SK-N-SH (cell line): ENCODE measurements at regions not wholly inside any gene's neighbourhood (a gene's known extent, or its start where the extent isn't known, plus 50 kb on each side); places are given as distances from the start of the nearest gene placed in this dataset.

Experiments
- CTCF ChIA-PET: fragments of 300-600, 350-600 bp; formaldehyde crosslinking; extraction: SDS; loops from one replicate; lab custom pipeline; 2021; lab: Yijun Ruan, JAX
- POLR2A ChIA-PET: fragments of 350-600 bp; sonication (Branson Sonifier 250); formaldehyde crosslinking; extraction: SDS; loops from one replicate; lab custom pipeline; 2020; ENCODE audit warnings: antibody characterized with exemption, inconsistent platforms; lab: Yijun Ruan, JAX
- DNase-seq: peaks from one replicate; pipeline ENCODE4 v3.0.0; 2012
- H2AFZ ChIP-seq: fragments of 200-600 bp; sonication (generic); 2 replicates; pipeline ENCODE4 v1.8.1; 2016; ENCODE audit warnings: antibody characterized with exemption, mild to moderate bottlenecking, low read depth
- H3F3A ChIP-seq: fragments of 200-600 bp; sonication (generic); replicated peaks from 2 replicates; pipeline ENCODE3; 2016; ENCODE audit warnings: antibody characterized with exemption, mild to moderate bottlenecking; ENCODE audit not compliant: insufficient read depth
- H3K27ac ChIP-seq, 2 experiments: fragments of 200-500 bp in 1 of 2; fragments of 200-600 bp in 1 of 2; sonication (Bioruptor generic) in 1 of 2; sonication (generic), shearing (Covaris generic) in 1 of 2; 2 replicates each; pipeline versions ENCODE4 v1.5.1 to v1.6.1; 2014 to 2016; ENCODE audit warnings: low read depth in 2 of 2, inconsistent platforms in 1 of 2, low read length in 1 of 2, mild to moderate bottlenecking in 1 of 2, mixed read lengths in 1 of 2
- H3K27me3 ChIP-seq: fragments of 200-600 bp; sonication (generic), shearing (Covaris generic); 2 replicates; pipeline ENCODE4 v1.6.1; 2016; ENCODE audit warnings: mixed run types; ENCODE audit not compliant: insufficient read depth
- H3K36me3 ChIP-seq, 2 experiments: fragments of 200-500 bp in 1 of 2; fragments of 200-600 bp in 1 of 2; sonication (Bioruptor generic) in 1 of 2; sonication (generic) in 1 of 2; replicated peaks in 1 of 2; 2 replicates each; pipeline versions ENCODE3 to v1.5.1; 2014 to 2016; ENCODE audit warnings: low read length in 1 of 2, mild to moderate bottlenecking in 1 of 2; ENCODE audit not compliant: insufficient read depth in 2 of 2, control insufficient read depth in 1 of 2
- H3K4me1 ChIP-seq, 2 experiments: fragments of 200-500 bp in 1 of 2; fragments of 200-600 bp in 1 of 2; sonication (Bioruptor generic) in 1 of 2; sonication (generic), shearing (Covaris generic) in 1 of 2; 2 replicates each; pipeline versions ENCODE4 v1.5.1 to v1.6.1; 2014 to 2016; ENCODE audit warnings: low read depth in 1 of 2, low read length in 1 of 2, mixed run types in 1 of 2; ENCODE audit not compliant: insufficient read depth in 2 of 2, control insufficient read depth in 1 of 2
- H3K4me2 ChIP-seq: fragments of 200-600 bp; sonication (generic), shearing (Covaris generic); 2 replicates; pipeline ENCODE4 v1.6.1; 2017; ENCODE audit warnings: mixed run types
- H3K4me3 ChIP-seq, 2 experiments: fragments of 200-500 bp in 1 of 2; fragments of 200-600 bp in 1 of 2; sonication (Bioruptor generic) in 1 of 2; sonication (generic), shearing (Covaris generic) in 1 of 2; 2 replicates each; pipeline versions ENCODE4 v1.5.1 to v1.8.1; 2014 to 2016; ENCODE audit warnings: low read depth in 2 of 2, inconsistent platforms in 1 of 2, low read length in 1 of 2, mild to moderate bottlenecking in 1 of 2, mixed read lengths in 1 of 2, moderate library complexity in 1 of 2
- H3K79me2 ChIP-seq: fragments of 200-600 bp; sonication (generic); 2 replicates; pipeline ENCODE4 v1.8.1; 2017; ENCODE audit warnings: mild to moderate bottlenecking; ENCODE audit not compliant: insufficient read depth
- H3K9ac ChIP-seq: fragments of 200-600 bp; sonication (generic); 2 replicates; pipeline ENCODE4 v1.6.1; 2017; ENCODE audit warnings: mixed run types
- H3K9me2 ChIP-seq: fragments of 200-600 bp; sonication (generic); 2 replicates; pipeline ENCODE4 v1.6.1; 2017; ENCODE audit warnings: mixed run types
- H3K9me3 ChIP-seq: fragments of 200-600 bp; sonication (generic); 2 replicates; pipeline ENCODE4 v1.6.1; 2017; ENCODE audit warnings: mixed run types, mild to moderate bottlenecking, moderate library complexity
- H4K20me1 ChIP-seq: fragments of 200-600 bp; sonication (generic); 2 replicates; pipeline ENCODE4 v1.6.1; 2017; ENCODE audit warnings: mild to moderate bottlenecking, mixed run types; ENCODE audit not compliant: insufficient read depth
- CHD2 ChIP-seq: fragments of 150-350 bp; IDR thresholded peaks from 2 replicates; pipeline ENCODE4 v1.6.1; 2018; ENCODE audit warnings: low read length; ENCODE audit not compliant: partially characterized antibody
- EP300 ChIP-seq, 2 experiments: IDR thresholded peaks; 2 replicates each; pipeline versions ENCODE4 v1.4.0 to v1.6.1; 2012; ENCODE audit warnings: borderline replicate concordance in 1 of 2, low read depth in 1 of 2, low read length in 1 of 2
- EZH2phosphoT487 ChIP-seq: fragments of 200-600 bp; sonication (generic); IDR thresholded peaks from 2 replicates; pipeline ENCODE4 v1.6.1; 2017; ENCODE audit warnings: low read depth, mixed run types, mild to moderate bottlenecking, antibody characterized with exemption, moderate library complexity, borderline replicate concordance
- FOXJ3 ChIP-seq: sonication (generic); formaldehyde crosslinking; IDR thresholded peaks from 2 replicates; pipeline ENCODE4 v1.5.1; 2020; ENCODE audit warnings: mild to moderate bottlenecking, missing genetic modification reagents
- JUND ChIP-seq: IDR thresholded peaks from 2 replicates; pipeline ENCODE4 v1.4.0; 2012
- MXI1 ChIP-seq: IDR thresholded peaks from 2 replicates; pipeline ENCODE4 v1.6.1; 2012; ENCODE audit warnings: mild to moderate bottlenecking, low read depth, low read length, improper control_type of control experiment
- NFIC ChIP-seq: IDR thresholded peaks from 2 replicates; pipeline ENCODE4 v1.4.0; 2012; ENCODE audit warnings: borderline replicate concordance
- NRF1 ChIP-seq: IDR thresholded peaks from 2 replicates; pipeline ENCODE4 v1.6.1; 2012; ENCODE audit warnings: low read depth, mild to moderate bottlenecking, low read length
- POLR2AphosphoS5 ChIP-seq: IDR thresholded peaks from 2 replicates; pipeline ENCODE4 v1.6.1; 2012; ENCODE audit warnings: low read depth, low read length
- RAD21 ChIP-seq: IDR thresholded peaks from 2 replicates; pipeline ENCODE4 v1.6.1; 2012; ENCODE audit warnings: mild to moderate bottlenecking, low read length
- RXRA ChIP-seq: IDR thresholded peaks from 2 replicates; pipeline ENCODE4 v1.4.0; 2012; ENCODE audit warnings: low read depth, mild to moderate bottlenecking, borderline replicate concordance
- SIN3A ChIP-seq: IDR thresholded peaks from 2 replicates; pipeline ENCODE4 v1.6.1; 2012; ENCODE audit warnings: low read depth, mild to moderate bottlenecking, low read length, moderate library complexity, borderline replicate concordance
- TCF12 ChIP-seq: IDR thresholded peaks from 2 replicates; pipeline ENCODE4 v1.4.0; 2012
- TEAD4 ChIP-seq: IDR thresholded peaks from 2 replicates; pipeline ENCODE4 v1.4.0; 2012; ENCODE audit warnings: mild to moderate bottlenecking, borderline replicate concordance; ENCODE audit not compliant: insufficient read depth
- USF2 ChIP-seq: fragments of 150-350 bp; IDR thresholded peaks from 2 replicates; pipeline ENCODE4 v1.6.1; 2017; ENCODE audit warnings: antibody characterized with exemption, low read length, low read depth, borderline replicate concordance
- ZBTB33 ChIP-seq: IDR thresholded peaks from 2 replicates; pipeline ENCODE4 v1.4.0; 2012; ENCODE audit warnings: low read depth, borderline replicate concordance
- WGBS: methylation state at CpG from one replicate; pipeline ENCODE4 v1.1.6; 2017; ENCODE audit warnings: low lambda C conversion rate; 5-methylcytosine and 5-hydroxymethylcytosine counted together
- TF ChIP-seq, protein P1 (sequence below): fragments of 200-600 bp; sonication (generic); IDR thresholded peaks from 2 replicates; pipeline ENCODE4 v1.6.1; 2017; ENCODE audit warnings: antibody characterized with exemption, mild to moderate bottlenecking, moderate library complexity
- TF ChIP-seq, protein P2 (sequence below): IDR thresholded peaks from 2 replicates; pipeline ENCODE4; 2012
- TF ChIP-seq, protein P3 (sequence below): IDR thresholded peaks from 2 replicates; pipeline ENCODE4 v1.4.0; 2012; ENCODE audit warnings: low read depth

DNA sequence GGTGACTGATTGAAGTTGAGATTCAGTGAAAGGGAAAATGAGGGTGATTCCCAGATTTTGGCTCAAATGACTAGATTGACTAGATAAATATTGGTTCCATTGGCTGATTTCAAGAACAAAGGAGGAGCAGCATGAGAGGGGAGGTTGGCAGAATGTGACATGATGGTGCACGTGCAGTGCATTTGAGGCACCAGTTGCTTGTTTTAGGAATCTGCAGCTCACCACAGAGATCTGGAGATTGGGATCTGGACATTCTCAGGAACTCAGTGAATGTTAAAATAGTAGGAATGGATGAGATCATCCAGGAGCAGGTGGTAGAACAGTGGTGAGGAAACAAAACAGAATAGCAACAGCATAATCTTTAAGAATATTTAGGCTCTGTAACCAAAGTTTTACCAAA is 496.3 kb downstream of the DHX35 start:
- WGBS = 21% methylated on average over 1 of the region's 1 CpG
- H2AFZ ChIP-seq = no peak overlapping the region
- no peaks in the 10 kb centered on the region for H4K20me1 ChIP-seq
- H3K9me3 ChIP-seq = no peaks in the 10 kb centered on the region
- H3K36me3 ChIP-seq = no peaks in the 10 kb centered on the region
- H3K27me3 ChIP-seq = no peaks in the 10 kb centered on the region
- H3K79me2 ChIP-seq = no peaks in the 10 kb centered on the region
- H3K4me3 ChIP-seq = no peak overlapping the region
- no peak overlapping the region for H3K4me2 ChIP-seq
- ChIA-PET CTCF (interaction anchor here (1.0 kb wide), 1 partner anchor 29 kb away, joined by 3 read pairs; no protein-coding TSS in a partner anchor), POLR2A (no interaction called here)
- no peak for DNase-seq
- no peaks in the 10 kb centered on the region for H3K9me2 ChIP-seq
- no peak overlapping the region for H3K27ac ChIP-seq
- H3K4me1 ChIP-seq = no peaks in the 10 kb centered on the region; a peak in 1 of 4 replicates
- no peak overlapping the region for H3K9ac ChIP-seq
- no peaks in the 10 kb centered on the region for H3F3A ChIP-seq
- TF ChIP-seq, protein P1, sequence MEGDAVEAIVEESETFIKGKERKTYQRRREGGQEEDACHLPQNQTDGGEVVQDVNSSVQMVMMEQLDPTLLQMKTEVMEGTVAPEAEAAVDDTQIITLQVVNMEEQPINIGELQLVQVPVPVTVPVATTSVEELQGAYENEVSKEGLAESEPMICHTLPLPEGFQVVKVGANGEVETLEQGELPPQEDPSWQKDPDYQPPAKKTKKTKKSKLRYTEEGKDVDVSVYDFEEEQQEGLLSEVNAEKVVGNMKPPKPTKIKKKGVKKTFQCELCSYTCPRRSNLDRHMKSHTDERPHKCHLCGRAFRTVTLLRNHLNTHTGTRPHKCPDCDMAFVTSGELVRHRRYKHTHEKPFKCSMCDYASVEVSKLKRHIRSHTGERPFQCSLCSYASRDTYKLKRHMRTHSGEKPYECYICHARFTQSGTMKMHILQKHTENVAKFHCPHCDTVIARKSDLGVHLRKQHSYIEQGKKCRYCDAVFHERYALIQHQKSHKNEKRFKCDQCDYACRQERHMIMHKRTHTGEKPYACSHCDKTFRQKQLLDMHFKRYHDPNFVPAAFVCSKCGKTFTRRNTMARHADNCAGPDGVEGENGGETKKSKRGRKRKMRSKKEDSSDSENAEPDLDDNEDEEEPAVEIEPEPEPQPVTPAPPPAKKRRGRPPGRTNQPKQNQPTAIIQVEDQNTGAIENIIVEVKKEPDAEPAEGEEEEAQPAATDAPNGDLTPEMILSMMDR = no peak
- TF ChIP-seq MXI1 (no peak), EZH2phosphoT487 (no peak), TEAD4 (no peak), EP300 (IDR thresholded peaks at IDR 0.05; ENCODE audit: borderline replicate concordance in 1 of 2, low read depth in 1 of 2, low read length in 1 of 2) (no peak), POLR2AphosphoS5 (no peak), NFIC (no peak), RXRA (no peak), SIN3A (no peak), USF2 (no peak), TCF12 (no peak), CHD2 (no peak), JUND (no peak)
- TF ChIP-seq, protein P2, sequence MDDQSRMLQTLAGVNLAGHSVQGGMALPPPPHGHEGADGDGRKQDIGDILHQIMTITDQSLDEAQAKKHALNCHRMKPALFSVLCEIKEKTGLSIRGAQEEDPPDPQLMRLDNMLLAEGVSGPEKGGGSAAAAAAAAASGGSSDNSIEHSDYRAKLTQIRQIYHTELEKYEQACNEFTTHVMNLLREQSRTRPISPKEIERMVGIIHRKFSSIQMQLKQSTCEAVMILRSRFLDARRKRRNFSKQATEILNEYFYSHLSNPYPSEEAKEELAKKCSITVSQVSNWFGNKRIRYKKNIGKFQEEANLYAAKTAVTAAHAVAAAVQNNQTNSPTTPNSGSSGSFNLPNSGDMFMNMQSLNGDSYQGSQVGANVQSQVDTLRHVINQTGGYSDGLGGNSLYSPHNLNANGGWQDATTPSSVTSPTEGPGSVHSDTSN = no peak

DNA sequence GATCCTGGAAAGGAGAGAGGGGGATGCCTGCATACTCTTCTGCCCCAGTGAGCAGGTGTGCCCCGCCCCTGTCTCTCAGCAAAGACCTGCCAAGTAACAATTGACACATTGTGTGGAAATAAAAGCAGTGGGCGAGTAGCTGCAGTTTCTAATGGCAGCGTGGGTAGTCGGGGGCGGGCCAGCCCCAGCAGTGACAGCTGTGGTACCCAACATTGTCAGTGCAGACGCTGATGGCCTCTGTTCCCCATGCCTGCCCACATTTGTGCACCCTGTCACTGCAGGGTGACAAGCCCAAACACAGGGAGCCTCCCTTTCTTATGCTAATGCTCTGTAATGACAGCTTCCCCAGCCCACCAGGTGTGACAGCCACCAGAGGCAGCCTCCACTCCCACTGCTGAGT is 491.7 kb downstream of the DHX35 start:
- Histone ChIP-seq H3K36me3 (no peaks in the 10 kb centered on the region), H3K9ac (no peak overlapping the region), H2AFZ (no peak overlapping the region), H3K27me3 (no peaks in the 10 kb centered on the region), H3K9me3 (no peaks in the 10 kb centered on the region), H3K4me3 (no peak overlapping the region), H3K4me2 (no peak overlapping the region), H3F3A (no peaks in the 10 kb centered on the region), H3K9me2 (no peaks in the 10 kb centered on the region), H3K79me2 (no peaks in the 10 kb centered on the region), H4K20me1 (no peaks in the 10 kb centered on the region), H3K27ac (no peak overlapping the region), H3K4me1 (no peaks in the 10 kb centered on the region; a peak in 1 of 4 replicates)
- POLR2A ChIA-PET = no interaction called here
- WGBS = 26% methylated on average over 3 of the region's 6 CpGs
- CTCF ChIA-PET = no interaction called here
- TF ChIP-seq, protein P2 = no peak
- TF ChIP-seq ZBTB33 (no peak), EZH2phosphoT487 (no peak), CHD2 (no peak), NRF1 (no peak), RAD21 (no peak), FOXJ3 (CRISPR knock-in tag) (no peak)
- TF ChIP-seq, protein P1 = no peak
- TF ChIP-seq, protein P3, sequence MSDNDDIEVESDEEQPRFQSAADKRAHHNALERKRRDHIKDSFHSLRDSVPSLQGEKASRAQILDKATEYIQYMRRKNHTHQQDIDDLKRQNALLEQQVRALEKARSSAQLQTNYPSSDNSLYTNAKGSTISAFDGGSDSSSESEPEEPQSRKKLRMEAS = no peak
- DNase-seq = no peak
